Natural killer cell (primary cell): ENCODE measurements at regions not wholly inside any gene's neighbourhood (a gene's known extent, or its start where the extent isn't known, plus 50 kb on each side); places are given as distances from the start of the nearest gene placed in this dataset.

Source experiments
- ATAC-seq, 3 donors: fragments of 150-1000 bp in 2 of 3; fragments of 200-7000 bp in 1 of 3; cut with Tn5 transposase; 1 replicate in 1 of 3; 2 replicates in 2 of 3; pipeline ENCODE4 v1.10.0; 2021; ENCODE audit warnings: mild to moderate bottlenecking in 2 of 3, moderate library complexity in 2 of 3
- DNase-seq, 2 donors: peaks; one replicate each; pipeline versions ENCODE4 v3.0.0 to v3.0.0-alpha.2; 2013 to 2021; ENCODE audit warnings: mixed read lengths in 1 of 2
- H3K27ac ChIP-seq: one replicate; pipeline ENCODE4 v1.5.1; 2013; ENCODE audit warnings: mild to moderate bottlenecking, low read length
- H3K27me3 ChIP-seq: one replicate; pipeline ENCODE4 v1.6.1; 2013; ENCODE audit warnings: low read length; ENCODE audit not compliant: control insufficient read depth, insufficient read depth
- H3K36me3 ChIP-seq: one replicate; pipeline ENCODE4 v1.6.1; 2013; ENCODE audit warnings: low read length; ENCODE audit not compliant: control insufficient read depth, insufficient read depth
- H3K4me1 ChIP-seq: one replicate; pipeline ENCODE4 v1.6.1; 2013; ENCODE audit warnings: low read length; ENCODE audit not compliant: control insufficient read depth, insufficient read depth
- H3K4me3 ChIP-seq: one replicate; pipeline ENCODE4 v1.5.1; 2013; ENCODE audit warnings: low read length
- H3K9me3 ChIP-seq: one replicate; pipeline ENCODE4 v1.6.1; 2013; ENCODE audit warnings: low read length; ENCODE audit not compliant: control insufficient read depth, insufficient read depth
- H3K27ac Mint-ChIP-seq, 2 donors: one replicate each; pipeline ENCODE4 v1.8.0; 2022; ENCODE audit warnings: mild to moderate bottlenecking in 2 of 2, mixed read lengths in 2 of 2, moderate library complexity in 1 of 2
- H3K27me3 Mint-ChIP-seq, 2 donors: one replicate each; pipeline ENCODE4 v1.8.0; 2022; ENCODE audit warnings: low read depth in 2 of 2, mixed read lengths in 2 of 2
- H3K36me3 Mint-ChIP-seq: one replicate; pipeline ENCODE4 v1.8.0; 2022; ENCODE audit warnings: mixed read lengths
- H3K4me1 Mint-ChIP-seq, 2 donors: one replicate each; pipeline ENCODE4 v1.8.0; 2022; ENCODE audit warnings: mixed read lengths in 2 of 2
- H3K4me3 Mint-ChIP-seq: one replicate; pipeline ENCODE4 v1.8.0; 2022; ENCODE audit warnings: mild to moderate bottlenecking, moderate library complexity, mixed read lengths
- H3K9me3 Mint-ChIP-seq, 2 donors: one replicate each; pipeline ENCODE4 v1.8.0; 2022; ENCODE audit warnings: mixed read lengths in 2 of 2
- CTCF ChIP-seq: fragments of 200-600 bp; IDR thresholded peaks from one replicate; pipeline ENCODE4 v1.8.0; 2022; ENCODE audit warnings: antibody characterized with exemption
- WGBS: methylation state at CpG from one replicate; pipeline ENCODE4 v1.1.7; 2013; ENCODE audit warnings: missing lambda C conversion rate; ENCODE audit not compliant: insufficient coverage; 5-methylcytosine and 5-hydroxymethylcytosine counted together
- intact Hi-C: fragments of 100-400 bp; cut with micrococcal nuclease; formaldehyde crosslinking; loops from one replicate; pipeline ENCODE4 v1.14.2; 2022

- H3K36me3 Mint-ChIP-seq, result no peaks in the 10 kb centered on the region
- peaks cover under 1 to 6% of the 10 kb centered on the region in 2 donors for H3K27me3 Mint-ChIP-seq
- 89% methylated on average over 29 of the region's 29 CpGs for WGBS
- TF ChIP-seq CTCF, result no peak
- Histone ChIP-seq H3K4me3 (no peak overlapping the region), H3K4me1 (no peaks in the 10 kb centered on the region), H3K27ac (no peak overlapping the region), H3K36me3 (no peaks in the 10 kb centered on the region), H3K27me3 (no peaks in the 10 kb centered on the region), H3K9me3 (no peaks in the 10 kb centered on the region)
- intact Hi-C loops, result no loop called here
- no peak overlapping the region for H3K4me3 Mint-ChIP-seq
- no peak for ATAC-seq
- no peaks in the 10 kb centered on the region for H3K4me1 Mint-ChIP-seq
- H3K27ac Mint-ChIP-seq, result no peak overlapping the region
- no peak for DNase-seq
- no peaks in the 10 kb centered on the region for H3K9me3 Mint-ChIP-seq
Measured at GRCh38 chr1:4108758-4109627, 208.9 kb upstream of the C1orf174 start.

GRCh38 chr1:4109628-4109940 lies 209.5 kb upstream of the C1orf174 start:
- ATAC-seq, result no peak
- DNase-seq, result no peak
- WGBS, result 93% methylated on average over 10 of the region's 10 CpGs
- Mint-ChIP-seq H3K27ac (no peak overlapping the region), H3K9me3 (no peaks in the 10 kb centered on the region), H3K4me1 (no peaks in the 10 kb centered on the region), H3K4me3 (no peak overlapping the region), H3K27me3 (peaks cover 6% of the 10 kb centered on the region in 2 donors), H3K36me3 (no peaks in the 10 kb centered on the region)
- TF ChIP-seq CTCF, result no peak
- no peaks in the 10 kb centered on the region for H3K36me3 ChIP-seq
- intact Hi-C loops, result no loop called here
- H3K27me3 ChIP-seq, result no peaks in the 10 kb centered on the region
- H3K4me1 ChIP-seq, result no peaks in the 10 kb centered on the region
- no peak overlapping the region for H3K27ac ChIP-seq
- H3K4me3 ChIP-seq, result no peak overlapping the region
- H3K9me3 ChIP-seq, result no peaks in the 10 kb centered on the region

GRCh38 chr1:4110888-4111287 lies 210.8 kb upstream of the C1orf174 start:
- WGBS, result 81% methylated on average over 8 of the region's 8 CpGs
- Mint-ChIP-seq H3K27ac (no peak overlapping the region), H3K36me3 (no peaks in the 10 kb centered on the region), H3K4me3 (no peak overlapping the region), H3K4me1 (no peaks in the 10 kb centered on the region), H3K27me3 (peaks cover 6% of the 10 kb centered on the region in 2 donors), H3K9me3 (no peaks in the 10 kb centered on the region)
- Histone ChIP-seq H3K9me3 (no peaks in the 10 kb centered on the region), H3K4me3 (no peak overlapping the region), H3K27me3 (no peaks in the 10 kb centered on the region), H3K27ac (no peak overlapping the region), H3K4me1 (no peaks in the 10 kb centered on the region), H3K36me3 (no peaks in the 10 kb centered on the region)
- no peak for TF ChIP-seq CTCF
- DNase-seq (no peak), ATAC-seq (no peak)
- intact Hi-C loops, result no loop called here

GRCh38 chr1:4113897-4114296 lies 213.8 kb upstream of the C1orf174 start:
- Mint-ChIP-seq H3K27me3 (peaks cover 3 to 6% of the 10 kb centered on the region in 2 donors), H3K27ac (no peak overlapping the region), H3K9me3 (no peaks in the 10 kb centered on the region), H3K36me3 (no peaks in the 10 kb centered on the region), H3K4me1 (no peaks in the 10 kb centered on the region), H3K4me3 (no peak overlapping the region)
- Histone ChIP-seq H3K27me3 (no peaks in the 10 kb centered on the region), H3K27ac (no peak overlapping the region), H3K4me3 (no peak overlapping the region), H3K36me3 (no peaks in the 10 kb centered on the region), H3K4me1 (no peaks in the 10 kb centered on the region), H3K9me3 (no peaks in the 10 kb centered on the region)
- WGBS, result 100% methylated on average over 1 of the region's 2 CpGs
- DNase-seq (no peak), ATAC-seq (no peak)
- TF ChIP-seq CTCF, result no peak
- intact Hi-C loops, result no loop called here
